ENCODE measurements at regions not wholly inside any gene's neighbourhood (a gene's known extent, or its start where the extent isn't known, plus 50 kb on each side); places are given as distances from the start of the nearest gene placed in this dataset.

- TF ChIP-seq, protein P1, sequence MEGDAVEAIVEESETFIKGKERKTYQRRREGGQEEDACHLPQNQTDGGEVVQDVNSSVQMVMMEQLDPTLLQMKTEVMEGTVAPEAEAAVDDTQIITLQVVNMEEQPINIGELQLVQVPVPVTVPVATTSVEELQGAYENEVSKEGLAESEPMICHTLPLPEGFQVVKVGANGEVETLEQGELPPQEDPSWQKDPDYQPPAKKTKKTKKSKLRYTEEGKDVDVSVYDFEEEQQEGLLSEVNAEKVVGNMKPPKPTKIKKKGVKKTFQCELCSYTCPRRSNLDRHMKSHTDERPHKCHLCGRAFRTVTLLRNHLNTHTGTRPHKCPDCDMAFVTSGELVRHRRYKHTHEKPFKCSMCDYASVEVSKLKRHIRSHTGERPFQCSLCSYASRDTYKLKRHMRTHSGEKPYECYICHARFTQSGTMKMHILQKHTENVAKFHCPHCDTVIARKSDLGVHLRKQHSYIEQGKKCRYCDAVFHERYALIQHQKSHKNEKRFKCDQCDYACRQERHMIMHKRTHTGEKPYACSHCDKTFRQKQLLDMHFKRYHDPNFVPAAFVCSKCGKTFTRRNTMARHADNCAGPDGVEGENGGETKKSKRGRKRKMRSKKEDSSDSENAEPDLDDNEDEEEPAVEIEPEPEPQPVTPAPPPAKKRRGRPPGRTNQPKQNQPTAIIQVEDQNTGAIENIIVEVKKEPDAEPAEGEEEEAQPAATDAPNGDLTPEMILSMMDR (IDR thresholded peaks at IDR 0.05): no peak
- TF ChIP-seq POLR2A (IDR thresholded peaks at IDR 0.05): no peak
Observed at GRCh38 chr6:126880964-126881363, 237.5 kb upstream of the RSPO3 start.

Measured in esophagus squamous epithelium (tissue), 4 donors.